Stomach (tissue), 4 donors: ENCODE measurements at regions not wholly inside any gene's neighbourhood (a gene's known extent, or its start where the extent isn't known, plus 50 kb on each side); places are given as distances from the start of the nearest gene placed in this dataset.

ENCODE experiments used
- CTCF ChIP-seq, 7 experiments: fragments of 450-650 bp in 4 of 7; fragments of 200-600 bp in 3 of 7; sonication (generic) in 3 of 7; IDR thresholded peaks; one replicate each; pipeline ENCODE4 v1.5.1; 2016 to 2019; ENCODE audit warnings: antibody characterized with exemption in 7 of 7, control low read depth in 2 of 7, mild to moderate bottlenecking in 1 of 7
- POLR2A ChIP-seq, 4 donors: fragments of 450-650 bp; IDR thresholded peaks; one replicate each; pipeline ENCODE4 v1.6.1; 2016; ENCODE audit warnings: antibody characterized with exemption in 4 of 4, control low read depth in 2 of 4, mild to moderate bottlenecking in 1 of 4, moderate library complexity in 1 of 4
- POLR2AphosphoS5 ChIP-seq, 3 donors: sonication (generic); formaldehyde crosslinking; IDR thresholded peaks; one replicate each; pipeline ENCODE4 v1.6.1; 2016; ENCODE audit warnings: antibody characterized with exemption in 3 of 3

- TF ChIP-seq CTCF (IDR thresholded peaks at IDR 0.05) (no peak), POLR2A (IDR thresholded peaks at IDR 0.05) (no peak), POLR2AphosphoS5 (IDR thresholded peaks at IDR 0.05) (no peak)
These were observed 188.2 kb upstream of the AGAP1 start for GRCh38 chr2:235305678-235306077.
